ENCODE measurements at regions not wholly inside any gene's neighbourhood (a gene's known extent, or its start where the extent isn't known, plus 50 kb on each side); places are given as distances from the start of the nearest gene placed in this dataset.

DNA sequence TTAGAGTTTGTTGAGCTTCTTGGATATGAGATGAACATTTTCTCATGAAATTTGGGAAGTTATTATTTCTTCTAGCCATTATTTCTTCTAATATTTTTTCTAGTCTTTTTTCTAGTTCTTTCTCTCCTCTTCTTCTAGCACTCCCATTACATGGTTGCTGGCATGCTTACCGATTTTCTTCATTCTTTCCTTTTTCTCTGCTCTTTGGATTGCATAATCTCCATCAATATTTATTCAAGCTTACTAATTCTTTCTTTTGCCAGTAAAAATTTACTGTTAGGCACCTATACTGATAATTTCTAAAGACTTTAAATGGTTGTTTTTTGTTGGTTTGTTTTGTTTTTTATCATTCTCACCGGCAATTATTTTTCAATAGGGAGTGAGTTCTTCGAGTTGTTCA lies 114.8 kb upstream of the RASEF start:
- TF ChIP-seq ZFX (IDR thresholded peaks at IDR 0.05; ENCODE audit: borderline replicate concordance): no peak
- TF ChIP-seq, protein P1, sequence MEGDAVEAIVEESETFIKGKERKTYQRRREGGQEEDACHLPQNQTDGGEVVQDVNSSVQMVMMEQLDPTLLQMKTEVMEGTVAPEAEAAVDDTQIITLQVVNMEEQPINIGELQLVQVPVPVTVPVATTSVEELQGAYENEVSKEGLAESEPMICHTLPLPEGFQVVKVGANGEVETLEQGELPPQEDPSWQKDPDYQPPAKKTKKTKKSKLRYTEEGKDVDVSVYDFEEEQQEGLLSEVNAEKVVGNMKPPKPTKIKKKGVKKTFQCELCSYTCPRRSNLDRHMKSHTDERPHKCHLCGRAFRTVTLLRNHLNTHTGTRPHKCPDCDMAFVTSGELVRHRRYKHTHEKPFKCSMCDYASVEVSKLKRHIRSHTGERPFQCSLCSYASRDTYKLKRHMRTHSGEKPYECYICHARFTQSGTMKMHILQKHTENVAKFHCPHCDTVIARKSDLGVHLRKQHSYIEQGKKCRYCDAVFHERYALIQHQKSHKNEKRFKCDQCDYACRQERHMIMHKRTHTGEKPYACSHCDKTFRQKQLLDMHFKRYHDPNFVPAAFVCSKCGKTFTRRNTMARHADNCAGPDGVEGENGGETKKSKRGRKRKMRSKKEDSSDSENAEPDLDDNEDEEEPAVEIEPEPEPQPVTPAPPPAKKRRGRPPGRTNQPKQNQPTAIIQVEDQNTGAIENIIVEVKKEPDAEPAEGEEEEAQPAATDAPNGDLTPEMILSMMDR (IDR thresholded peaks at IDR 0.05): no peak
- no peak overlapping the region for H3K27ac ChIP-seq

DNA sequence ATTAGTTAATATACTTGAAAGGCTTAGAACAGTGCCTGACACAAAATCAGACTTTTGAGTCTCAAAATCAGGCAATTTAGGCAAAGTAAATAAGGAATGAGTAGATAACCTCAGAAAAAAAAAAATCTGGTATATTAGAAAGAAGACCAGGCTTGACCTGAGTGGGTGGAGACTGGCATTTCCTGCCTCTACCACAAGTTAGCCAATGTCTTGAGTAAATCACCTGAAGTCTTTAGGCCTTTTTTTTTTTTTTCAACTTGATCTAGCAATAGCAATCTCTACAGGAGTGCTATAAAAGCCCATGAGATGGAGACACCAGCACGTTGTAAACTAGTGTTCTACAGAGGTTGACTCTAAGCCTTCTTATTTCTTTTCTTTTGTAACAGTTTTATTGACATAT lies 104.2 kb upstream of the RASEF start:
- peak overlapping the region; percentile 73 for H3K27ac ChIP-seq
- TF ChIP-seq, protein P1 (IDR thresholded peaks at IDR 0.05): no peak
- no peak for TF ChIP-seq ZFX (IDR thresholded peaks at IDR 0.05; ENCODE audit: borderline replicate concordance)

DNA sequence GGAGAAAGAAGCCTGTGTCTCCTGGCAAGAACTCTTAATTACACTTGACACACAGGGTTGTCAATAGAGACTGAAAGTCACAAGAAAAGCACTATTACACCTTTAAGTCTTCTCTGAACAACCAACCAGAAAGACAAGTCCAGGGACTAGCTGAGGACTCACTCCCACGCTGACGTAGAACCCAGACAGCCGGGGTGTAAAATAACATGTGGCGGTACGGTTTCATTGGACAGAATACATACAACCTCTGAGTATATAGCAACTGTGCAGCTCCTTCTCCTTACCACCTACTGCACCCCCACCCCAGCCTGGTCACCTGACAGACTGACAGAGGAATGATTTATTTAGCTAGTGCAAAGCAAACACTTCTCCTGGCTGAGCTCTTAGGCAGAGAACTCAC lies 103.4 kb upstream of the RASEF start:
- no peak for TF ChIP-seq ZFX (IDR thresholded peaks at IDR 0.05; ENCODE audit: borderline replicate concordance)
- TF ChIP-seq, protein P1 (IDR thresholded peaks at IDR 0.05): no peak
- peak overlapping the region; percentile 73 for H3K27ac ChIP-seq

DNA sequence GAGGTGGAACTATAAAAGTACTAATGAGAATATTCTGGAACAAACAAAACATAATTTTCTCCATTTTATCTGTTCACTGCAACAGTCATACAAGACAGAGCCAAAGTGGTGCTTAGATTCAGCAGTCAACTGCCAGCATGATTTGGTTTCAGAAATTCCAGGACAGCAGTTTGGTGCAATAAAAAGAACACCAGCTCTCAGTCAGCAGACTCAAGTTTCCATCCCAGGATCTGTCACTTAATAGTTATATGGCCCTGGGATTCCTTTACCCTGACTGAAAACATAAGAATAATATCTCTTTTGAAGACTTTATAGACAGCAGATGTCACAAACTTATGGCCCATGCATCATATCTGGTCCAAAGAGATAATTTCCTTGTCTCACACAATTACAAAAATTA lies 92.8 kb upstream of the RASEF start:
- H3K27ac ChIP-seq: no peak overlapping the region
- TF ChIP-seq ZFX (IDR thresholded peaks at IDR 0.05; ENCODE audit: borderline replicate concordance): no peak
- TF ChIP-seq, protein P1 (IDR thresholded peaks at IDR 0.05): no peak

DNA sequence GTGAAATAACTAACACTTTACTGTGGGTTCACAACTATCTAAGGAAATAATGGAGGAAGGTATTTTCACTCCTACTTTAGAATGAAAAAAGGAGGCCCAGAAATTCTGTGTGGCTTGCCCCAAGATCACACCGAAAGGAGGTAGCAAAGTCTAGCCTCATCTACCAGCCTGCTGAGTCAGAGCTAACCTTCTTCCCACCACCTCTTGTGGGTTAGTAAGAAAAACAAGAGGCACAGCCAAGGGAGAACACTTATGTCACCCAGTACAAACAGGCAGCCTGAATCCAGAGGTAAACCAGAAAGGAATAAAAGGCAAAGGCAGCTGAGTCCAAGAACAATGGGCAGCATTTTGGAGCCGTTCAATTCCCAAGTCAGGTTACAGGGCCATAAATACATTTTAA lies 91.9 kb upstream of the RASEF start:
- TF ChIP-seq ZFX (IDR thresholded peaks at IDR 0.05; ENCODE audit: borderline replicate concordance): no peak
- TF ChIP-seq, protein P1 (IDR thresholded peaks at IDR 0.05): no peak
- H3K27ac ChIP-seq: no peak overlapping the region

DNA sequence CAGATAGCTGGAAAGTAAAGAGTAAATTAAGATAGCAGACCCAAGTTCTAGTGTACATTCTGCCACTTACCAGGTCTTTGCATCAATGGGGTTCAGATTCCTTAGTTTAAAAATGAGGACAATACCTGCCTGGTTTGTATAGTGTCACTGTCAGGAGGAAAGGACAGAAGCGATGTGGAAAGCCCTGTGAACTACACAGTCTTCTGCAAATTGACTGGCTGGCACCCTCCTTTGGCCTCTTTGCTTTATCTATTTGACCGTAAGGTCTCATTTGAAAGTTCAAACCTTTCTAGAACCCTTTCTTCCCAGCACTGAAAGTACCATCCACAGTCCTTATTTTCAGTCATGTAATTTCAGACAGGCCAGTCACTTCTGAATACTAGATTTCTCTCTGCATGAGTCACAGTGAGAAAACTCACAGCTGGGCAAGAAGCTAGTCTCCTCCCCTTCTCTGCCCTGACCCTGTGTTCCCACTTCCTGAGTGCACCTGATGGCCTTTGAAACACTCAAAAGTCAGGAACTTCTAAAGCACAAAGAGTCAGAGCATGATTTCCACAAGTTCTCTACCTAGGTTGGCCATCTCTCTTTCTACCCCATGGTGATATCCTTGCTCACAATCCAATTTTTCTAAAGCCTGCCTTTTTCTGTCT lies 91.3 kb upstream of the RASEF start:
- H3K27ac ChIP-seq: no peak overlapping the region
- no peak for TF ChIP-seq ZFX (IDR thresholded peaks at IDR 0.05; ENCODE audit: borderline replicate concordance)
- TF ChIP-seq, protein P1 (IDR thresholded peaks at IDR 0.05): no peak

DNA sequence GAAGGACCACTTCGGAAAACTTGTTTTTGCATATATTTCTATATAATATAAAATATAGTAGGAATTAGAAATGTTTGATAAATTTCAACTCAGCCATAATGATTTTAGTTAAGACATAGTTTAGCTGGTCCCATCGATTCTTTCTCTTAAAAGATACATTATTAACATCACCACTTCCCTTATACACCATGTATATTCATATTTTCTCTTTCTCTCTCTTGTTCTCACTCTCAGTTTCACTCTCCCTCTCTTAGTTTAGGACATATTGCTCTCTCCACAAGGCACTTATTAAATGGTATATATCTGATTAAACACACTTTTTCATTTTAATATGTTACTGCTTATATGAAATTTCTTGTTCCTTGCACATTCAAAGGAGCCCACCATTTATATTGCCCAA lies 90.1 kb upstream of the RASEF start:
- TF ChIP-seq, protein P1 (IDR thresholded peaks at IDR 0.05): no peak
- no peak for TF ChIP-seq ZFX (IDR thresholded peaks at IDR 0.05; ENCODE audit: borderline replicate concordance)
- H3K27ac ChIP-seq: no peak overlapping the region

All from 22Rv1 (cell line).